GM19239 (cell line): ENCODE measurements at regions not wholly inside any gene's neighbourhood (a gene's known extent, or its start where the extent isn't known, plus 50 kb on each side); places are given as distances from the start of the nearest gene placed in this dataset.

Source experiments
- DNase-seq: peaks from one replicate; pipeline ENCODE4 v3.0.0; 2011; ENCODE audit warnings: low spot score; ENCODE audit not compliant: insufficient read length
- FAIRE-seq: peaks from 2 replicates; lab custom pipeline; 2011; peaks lifted over from hg19 to GRCh38; lab: Jason Lieb, UNC

DNA sequence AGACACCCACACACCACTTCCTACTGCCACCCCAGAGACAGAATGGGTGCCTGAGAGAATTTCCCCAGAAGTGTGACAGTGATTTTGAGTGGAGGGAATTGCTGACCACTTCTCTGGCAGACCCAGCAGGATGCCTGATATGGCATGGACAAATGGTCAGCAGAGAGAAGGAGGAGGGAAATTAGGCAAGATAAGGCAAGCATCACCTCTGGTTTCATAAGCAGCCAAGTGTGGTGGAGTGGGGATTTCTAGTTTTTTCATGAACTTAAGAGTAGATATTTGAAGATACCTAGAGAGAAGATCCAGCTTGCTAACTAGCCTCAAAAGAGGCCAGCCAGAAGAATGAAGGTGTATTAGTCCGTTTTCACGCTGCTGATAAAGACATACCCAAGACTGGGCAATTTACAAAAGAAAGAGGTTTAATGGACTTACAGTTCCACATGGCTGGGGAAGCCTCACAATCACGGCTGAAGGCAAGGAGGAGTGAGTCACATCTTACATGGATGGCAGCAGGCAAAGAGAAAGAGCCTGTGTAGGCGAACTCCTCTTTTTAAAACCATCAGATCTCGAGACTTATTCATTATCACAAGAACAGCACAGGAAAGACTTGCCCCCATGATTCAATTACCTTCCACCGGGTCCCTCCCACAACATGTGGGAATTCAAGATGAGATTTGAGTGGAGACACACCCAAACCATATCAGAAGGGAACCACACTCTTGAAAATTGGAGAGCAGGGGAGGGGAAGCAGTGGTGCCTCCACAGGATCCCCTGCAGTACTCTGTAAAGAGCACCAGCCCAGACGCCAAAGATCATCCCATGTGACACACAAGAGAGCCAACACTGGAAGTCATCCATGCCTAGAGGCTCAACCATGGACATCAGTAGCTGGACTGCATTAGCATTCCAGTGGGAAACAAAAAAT lies 64.2 kb downstream of the RBM43 start:
- DNase-seq (no peak), FAIRE-seq (no peak)

DNA sequence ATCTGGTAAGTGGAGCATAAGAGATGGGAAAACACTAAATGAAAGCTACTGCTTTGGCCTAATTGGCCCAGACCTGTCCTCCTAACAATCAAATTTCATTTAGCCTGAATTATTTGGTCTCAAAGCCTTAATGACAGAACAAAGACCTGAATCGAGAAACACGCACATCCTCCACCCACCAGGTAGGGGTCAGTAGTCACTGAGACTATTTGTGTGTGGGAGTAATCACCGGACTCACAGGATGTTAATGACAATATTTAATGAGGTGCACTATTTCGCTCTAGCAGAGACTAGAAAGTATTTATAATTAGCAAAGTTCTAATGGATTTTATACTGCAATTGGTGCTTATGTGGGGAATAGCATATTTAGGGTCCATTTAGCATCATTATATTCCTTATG lies 68.1 kb downstream of the RBM43 start:
- no peak for DNase-seq
- no peak for FAIRE-seq

DNA sequence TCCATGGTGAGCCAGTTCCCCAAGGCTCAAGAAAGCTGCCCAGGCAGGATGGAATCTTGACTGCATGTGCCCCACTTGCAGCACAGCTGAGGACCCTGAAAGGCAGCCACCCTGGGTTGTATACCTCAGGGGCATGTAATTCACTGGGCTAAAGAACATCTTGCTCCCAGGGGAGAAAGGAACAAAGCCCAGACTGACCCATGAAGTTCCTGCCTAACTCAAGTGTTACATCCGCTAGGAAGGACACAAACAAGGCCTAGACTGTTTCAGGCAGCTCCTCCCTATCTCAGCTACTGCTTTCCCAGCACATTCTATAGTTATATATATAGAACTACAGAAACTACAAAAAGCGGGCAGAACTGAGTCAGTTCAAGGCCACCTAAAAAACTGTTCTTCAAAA lies 69.0 kb downstream of the RBM43 start:
- no peak for DNase-seq
- no peak for FAIRE-seq

DNA sequence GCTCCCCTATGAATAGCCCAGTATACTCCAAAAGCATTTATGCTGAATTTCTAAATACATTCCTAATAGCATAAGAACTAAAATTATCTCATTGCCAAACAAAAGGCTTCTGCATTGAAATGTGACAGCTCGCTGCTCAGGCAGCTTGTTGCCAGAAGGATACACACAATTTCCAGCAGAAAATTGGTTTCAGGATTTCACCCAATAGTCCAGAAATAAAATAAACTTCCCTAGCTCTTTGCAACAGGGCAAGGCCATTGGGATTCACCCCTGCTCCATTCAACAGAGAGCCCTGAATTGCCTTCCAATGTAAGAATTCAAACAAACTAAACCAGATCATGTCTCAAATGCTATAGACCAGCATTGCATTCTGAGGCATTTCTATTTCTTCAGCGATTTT lies 70.7 kb downstream of the RBM43 start:
- FAIRE-seq (no peak), DNase-seq (no peak)

DNA sequence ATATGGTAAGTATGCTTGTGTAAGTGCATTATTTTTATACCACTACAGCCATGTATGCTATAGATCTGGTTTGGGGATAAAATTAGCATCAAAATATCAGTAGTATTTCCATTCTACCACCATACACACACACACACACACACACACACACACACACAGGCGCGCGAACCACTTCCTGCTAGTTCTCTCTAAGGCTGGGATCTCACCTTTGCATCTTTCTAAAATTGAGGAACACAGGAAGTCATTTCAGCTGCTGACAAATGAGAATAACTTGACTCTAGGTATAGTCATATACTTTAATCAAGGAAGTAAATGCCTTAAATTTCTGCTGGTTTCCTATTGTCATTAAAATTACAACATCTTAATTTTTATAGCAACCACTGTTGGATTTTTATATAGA lies 72.5 kb downstream of the RBM43 start:
- FAIRE-seq (no peak), DNase-seq (no peak)

DNA sequence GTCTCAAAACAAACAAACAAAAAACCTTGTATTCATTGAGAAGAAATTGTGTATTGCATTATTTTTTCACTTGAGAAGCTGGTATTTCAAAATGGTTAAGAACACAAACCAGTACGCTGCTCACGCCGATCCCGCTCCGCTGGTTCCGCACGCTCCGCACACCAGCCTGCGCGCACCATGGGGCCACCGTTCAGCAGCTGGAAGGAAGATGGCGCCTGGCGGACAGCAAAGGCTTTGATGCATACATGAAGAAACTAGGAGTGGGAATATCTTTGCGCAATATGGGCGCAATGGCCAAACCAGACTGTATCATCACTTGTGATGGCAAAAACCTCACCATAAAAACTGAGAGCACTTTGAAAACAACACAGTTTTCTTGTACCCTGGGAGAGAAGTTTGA lies 75.7 kb downstream of the RBM43 start:
- FAIRE-seq (no peak), DNase-seq (no peak)

DNA sequence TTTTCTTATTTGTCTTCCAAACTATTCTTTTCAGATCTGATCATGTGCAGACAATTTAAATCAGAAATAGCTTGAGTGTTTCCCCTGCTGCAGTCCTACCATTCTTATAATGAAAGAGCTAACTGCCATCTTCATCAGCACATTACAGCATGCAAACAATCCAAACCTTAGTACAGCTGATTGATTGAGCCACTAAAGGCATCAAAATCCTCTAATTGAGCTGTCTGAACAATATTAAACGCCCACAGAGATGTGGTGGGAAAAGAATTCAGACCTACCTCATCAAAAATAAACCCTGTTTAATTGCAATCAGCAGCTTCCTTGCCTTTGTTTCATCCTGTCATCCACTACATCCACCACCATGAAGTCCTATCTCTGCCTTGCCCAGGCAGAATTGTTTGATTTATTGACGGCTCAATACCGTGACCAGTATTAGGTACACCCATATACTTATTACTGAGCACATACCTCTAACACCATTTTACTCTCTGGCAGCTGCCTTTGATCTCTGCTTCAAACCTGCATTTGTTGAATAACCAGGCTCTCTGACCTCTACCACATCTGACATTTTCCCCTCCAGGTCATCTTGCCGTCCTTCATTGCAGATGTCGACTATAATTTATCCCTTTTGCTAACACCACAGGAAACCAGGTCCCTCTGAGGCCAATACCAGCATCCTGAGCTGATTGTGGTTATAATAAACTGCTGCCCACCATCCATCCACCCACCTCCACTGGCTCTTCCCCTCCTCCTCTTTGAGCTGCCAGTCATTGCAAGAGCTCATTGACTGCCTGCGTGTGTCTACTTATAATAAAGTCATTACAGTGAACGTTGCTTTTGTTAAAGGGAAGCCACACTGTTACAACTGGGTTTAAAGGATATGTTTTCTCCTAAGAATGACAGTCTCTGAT lies 78.5 kb downstream of the RBM43 start:
- DNase-seq (no peak), FAIRE-seq (no peak)

DNA sequence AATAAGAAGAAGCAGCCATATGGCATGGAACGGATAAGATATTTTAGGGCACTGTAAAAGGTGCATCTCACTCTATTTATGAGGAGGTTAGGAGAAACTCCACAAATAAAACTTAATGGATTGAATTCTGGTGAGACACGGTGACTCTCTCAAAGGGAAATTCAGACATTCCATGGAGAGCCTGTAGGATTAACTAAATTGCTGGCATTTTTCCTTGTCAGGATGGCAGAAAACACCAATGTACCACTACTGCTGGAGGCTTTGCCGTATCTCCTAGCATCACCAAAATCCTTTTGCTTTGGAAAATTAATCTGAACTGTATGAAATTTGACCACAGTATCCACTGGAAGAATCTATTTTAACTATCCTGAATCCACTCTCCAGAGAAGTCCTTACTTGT lies 79.3 kb downstream of the RBM43 start:
- FAIRE-seq (no peak), DNase-seq (no peak)

DNA sequence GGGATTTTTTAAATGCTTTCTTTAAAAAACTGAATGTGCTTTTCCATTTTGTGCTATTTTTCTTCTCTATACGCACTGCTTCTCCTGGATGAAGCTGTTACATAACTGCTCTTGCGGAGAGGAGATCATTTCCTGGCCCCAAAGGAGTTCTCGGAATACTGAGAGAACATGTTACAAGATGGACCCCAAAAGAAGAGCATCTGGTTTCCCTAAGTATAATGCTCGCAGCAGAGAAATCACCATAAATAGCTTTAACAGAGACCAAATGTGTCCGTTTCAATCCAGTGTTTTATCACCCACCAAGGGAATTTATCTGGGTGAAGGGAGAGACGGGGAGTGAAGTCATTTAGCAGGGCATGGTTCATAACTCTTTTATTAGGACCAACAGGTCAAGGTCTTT lies 80.1 kb downstream of the RBM43 start:
- no peak for DNase-seq
- no peak for FAIRE-seq

DNA sequence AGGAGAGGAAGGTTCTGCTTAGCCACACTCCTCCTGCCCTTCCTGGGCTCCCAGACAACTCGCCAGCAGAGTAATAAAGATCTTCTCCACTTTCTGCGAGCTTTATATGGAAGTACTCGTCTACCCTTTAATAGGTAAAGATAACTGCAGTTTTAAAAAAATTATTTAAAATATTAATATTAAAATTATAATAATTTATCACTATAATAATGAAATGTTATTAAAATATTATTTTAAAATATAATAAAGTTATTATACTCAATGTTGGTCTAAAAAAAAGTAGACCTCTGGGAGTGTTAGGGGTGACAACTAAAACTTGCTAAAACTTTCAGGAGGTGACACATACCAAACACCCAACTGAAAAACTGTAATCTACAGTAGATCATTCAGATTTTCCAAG lies 81.5 kb downstream of the RBM43 start:
- FAIRE-seq (no peak), DNase-seq (no peak)

DNA sequence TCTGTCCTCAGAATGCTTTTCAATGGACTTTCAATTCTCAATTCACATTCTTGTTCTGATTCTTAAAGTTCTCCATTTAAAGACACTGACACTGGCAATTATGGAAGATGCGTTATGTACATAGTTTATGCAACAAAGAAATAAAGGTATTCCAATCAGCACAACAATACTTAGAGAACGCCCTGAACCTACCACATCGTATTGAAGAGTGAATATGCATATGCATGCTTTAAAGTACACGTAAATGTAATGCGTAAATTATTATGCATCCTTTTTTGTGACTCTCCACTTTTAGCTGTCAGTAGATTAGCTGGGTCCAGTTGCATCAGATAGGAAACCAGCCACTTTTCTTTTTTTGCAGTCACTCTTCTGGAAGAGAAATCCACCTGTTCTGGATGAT lies 83.5 kb downstream of the RBM43 start:
- FAIRE-seq: no peak

DNA sequence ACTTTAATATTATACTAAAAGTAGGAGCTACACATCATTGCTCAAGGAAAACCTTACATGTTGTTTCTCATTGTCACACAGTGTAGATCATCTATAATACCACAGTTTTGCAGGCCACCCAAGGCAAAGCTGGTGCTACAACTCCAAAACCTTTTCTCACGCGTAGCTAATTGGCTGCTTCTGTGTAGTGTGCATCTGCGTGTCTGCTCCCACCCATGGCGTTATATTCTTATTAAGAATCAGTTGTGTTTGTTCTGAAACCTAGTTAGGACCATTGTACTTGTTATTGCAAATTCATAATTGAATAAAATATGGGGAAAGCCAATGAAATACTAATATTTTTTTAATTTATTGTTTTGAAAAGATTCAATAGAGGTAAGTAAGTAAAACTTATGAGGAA lies 83.9 kb downstream of the RBM43 start:
- DNase-seq (no peak), FAIRE-seq (no peak)

More for the DNA sequence above, 83.5 kb downstream of the RBM43 start:
- no peak for DNase-seq

DNA sequence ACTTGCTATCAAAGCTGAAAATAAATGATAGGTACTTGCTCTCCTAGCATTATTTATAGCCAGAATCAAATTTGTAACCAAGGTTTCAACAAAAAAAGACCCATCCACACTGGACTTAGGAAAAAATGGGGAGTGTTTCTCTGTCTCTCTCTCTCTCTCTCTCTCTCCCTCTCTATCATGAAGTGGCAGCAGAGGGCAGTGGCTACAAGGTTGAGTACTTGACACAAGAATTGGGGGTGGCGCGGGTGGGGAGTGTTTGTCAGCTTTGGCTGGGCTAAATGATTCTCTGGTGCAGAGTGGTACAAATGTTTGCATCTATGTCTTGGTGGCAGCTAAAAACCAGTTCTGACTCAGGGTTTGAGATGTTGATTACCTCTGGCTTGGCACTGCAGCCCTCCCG lies 85.0 kb downstream of the RBM43 start:
- FAIRE-seq (no peak), DNase-seq (no peak)

DNA sequence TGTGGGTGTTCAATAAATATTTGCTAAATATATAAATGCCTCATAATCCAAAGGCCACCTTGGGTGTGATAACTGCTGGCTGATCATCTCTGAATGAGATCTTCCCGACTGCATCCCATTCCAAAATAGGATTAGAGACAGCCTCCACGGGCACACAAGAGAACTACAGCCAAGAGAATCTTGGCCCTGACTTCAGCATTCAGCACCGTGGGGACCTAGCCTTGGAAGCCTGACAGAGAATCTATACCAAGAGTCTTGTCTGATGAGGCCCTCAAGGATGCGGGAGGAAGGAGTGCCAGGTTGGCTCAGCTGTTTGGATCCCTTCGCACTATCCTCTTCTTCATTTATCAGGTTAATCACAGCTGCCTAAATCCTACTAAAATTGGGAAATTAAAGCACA lies 85.8 kb downstream of the RBM43 start:
- no peak for FAIRE-seq
- no peak for DNase-seq

DNA sequence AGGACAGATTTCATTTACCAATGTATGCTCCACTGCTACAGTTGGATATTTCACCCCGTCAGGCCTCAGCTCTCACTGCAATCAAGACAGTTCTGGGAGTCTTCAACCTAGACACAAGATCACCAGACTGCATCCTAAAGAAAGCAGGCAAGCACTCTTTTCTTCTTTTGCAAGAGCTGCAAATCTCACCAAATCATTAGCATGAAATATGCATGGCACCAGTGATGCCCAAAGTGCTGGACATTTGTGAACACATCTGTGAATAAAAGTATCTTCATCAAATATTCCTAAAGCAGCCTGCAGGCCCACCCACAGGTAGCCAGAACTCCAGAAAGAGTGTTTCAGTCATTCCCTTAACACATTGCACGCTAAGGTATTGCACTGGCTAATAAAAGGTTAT lies 87.5 kb downstream of the RBM43 start:
- DNase-seq (no peak), FAIRE-seq (no peak)

DNA sequence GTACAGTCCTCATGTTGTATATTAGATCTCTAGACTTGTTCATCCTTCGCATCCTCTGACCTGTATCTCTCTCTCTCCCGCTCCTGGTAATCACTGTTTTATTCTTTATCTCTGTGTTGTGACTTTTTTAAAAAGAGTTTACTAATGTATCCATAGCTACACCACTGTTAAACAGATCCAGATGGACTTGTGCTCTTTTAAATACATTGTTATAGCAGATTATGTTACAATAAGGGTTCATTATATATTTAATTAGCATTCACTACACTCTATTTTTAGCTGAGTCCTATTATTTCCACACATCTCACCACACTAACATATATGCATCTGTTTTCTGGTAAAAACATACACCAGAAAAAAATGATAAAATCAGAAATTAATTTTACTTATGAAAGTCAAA lies 90.5 kb downstream of the RBM43 start:
- DNase-seq (no peak), FAIRE-seq (no peak)

DNA sequence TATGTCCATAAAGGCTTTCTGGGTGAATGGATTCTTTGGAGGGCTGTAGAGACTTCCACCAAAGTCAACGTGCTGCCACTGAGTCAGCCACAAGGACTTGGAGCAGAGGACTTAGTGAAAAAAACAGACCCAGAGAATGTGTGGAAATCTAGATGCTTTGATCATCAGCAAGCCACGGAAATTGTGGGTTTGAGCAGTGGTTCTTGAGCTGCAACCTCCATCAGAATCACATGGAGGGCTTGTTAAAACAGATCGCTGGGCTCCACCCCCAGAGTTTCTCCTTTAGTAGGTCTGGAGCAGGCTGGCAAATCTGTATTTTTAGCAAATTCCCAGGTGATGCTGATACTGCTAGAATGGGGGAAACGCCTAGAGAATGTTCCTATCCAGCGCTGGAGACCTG lies 95.3 kb downstream of the RBM43 start:
- FAIRE-seq (no peak), DNase-seq (no peak)

DNA sequence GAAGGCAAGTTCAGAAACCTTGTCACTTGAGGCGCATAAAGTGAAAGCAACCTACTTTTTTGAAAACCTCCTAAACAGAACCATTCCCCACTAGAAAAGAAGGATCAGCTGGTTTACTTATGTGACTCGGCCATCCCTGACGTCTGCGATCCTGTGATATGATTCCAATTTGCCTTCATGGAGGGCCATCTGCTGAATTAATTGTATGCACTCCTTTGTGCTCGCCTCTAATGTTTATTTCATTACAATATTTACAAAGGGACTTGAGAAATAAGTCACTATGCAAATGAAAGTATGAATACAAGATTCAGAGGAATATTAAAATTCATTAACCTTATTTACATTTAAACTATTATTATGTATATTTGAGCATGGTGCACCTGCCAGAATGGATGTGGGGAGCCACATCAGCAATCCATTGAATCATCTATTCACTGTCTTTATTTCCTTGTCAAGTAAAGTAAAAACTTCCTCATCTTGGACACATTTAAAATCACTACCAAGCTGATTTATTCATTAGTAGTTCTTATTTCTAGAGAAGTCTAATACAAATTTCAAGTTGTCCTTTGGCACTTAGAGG lies 96.5 kb downstream of the RBM43 start:
- FAIRE-seq: no peak
- no peak for DNase-seq

DNA sequence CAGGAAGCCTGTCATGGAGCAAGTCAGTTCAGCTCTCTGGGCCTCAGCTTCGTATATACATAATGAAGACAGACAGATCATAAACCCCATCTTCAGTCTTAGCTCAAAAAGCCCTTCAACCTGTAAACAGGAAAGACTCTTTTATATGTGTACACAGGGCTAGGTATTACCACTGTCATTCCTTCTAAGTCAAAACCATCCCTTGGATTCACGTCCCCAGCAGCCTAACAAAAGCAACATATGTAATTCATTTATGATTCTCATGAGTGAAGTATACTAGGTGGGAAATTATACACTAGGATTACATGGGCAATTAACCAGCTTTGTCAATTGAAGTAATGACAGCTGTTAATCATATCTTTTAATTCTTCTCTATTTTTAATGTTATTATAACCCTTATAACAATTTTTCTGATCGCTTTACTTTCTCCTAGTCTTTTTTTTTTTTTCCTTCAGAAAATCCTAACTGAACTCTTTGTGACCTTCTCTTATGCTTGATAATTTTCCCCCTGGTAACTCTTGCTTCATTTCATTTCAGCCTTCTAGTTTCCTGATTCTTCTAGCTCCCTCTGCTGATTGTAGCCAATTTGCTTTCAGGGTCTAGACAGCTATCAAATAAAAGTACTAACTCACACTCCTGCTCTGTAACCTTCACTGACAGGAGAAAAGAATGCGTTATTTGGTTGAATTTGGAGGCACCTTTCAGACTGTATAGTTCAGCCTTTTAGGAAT lies 99.7 kb downstream of the RBM43 start:
- FAIRE-seq (no peak), DNase-seq (no peak)

DNA sequence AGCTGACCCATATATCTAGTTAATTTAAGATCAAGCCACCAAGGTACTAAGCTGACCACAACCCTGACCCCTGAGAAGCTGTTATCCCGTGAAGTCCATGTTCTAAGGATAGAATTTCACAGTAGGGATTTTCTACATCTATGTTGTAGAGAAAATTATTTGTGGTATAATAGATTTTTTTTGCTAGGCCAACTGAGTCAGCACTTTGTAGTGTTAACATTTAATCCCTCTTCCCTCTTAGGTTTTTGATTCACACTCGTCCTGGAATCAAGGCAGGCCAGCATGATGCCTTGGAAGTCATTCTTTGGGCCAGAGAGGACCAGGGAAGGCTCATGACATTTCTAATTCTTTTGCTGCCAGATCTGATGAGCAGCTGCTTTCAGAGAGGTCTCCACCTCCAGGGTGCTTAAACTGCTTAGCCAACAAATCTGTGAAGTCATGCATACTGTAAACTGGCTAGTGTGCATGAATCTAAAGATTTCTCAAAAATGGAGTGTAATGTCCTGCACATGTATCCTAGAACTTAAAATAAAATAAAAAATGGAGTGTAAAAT lies 102.5 kb downstream of the RBM43 start:
- DNase-seq (no peak), FAIRE-seq (no peak)
